Trophoblast cell (in vitro differentiated cells and primary cell): ENCODE measurements at regions not wholly inside any gene's neighbourhood (a gene's known extent, or its start where the extent isn't known, plus 50 kb on each side); places are given as distances from the start of the nearest gene placed in this dataset.

Source experiments
- DNase-seq, 2 donors: peaks; one replicate each; pipeline ENCODE4 v3.0.0-alpha.2; 2016
- H2AFZ ChIP-seq: 2 replicates; pipeline ENCODE4 v1.6.1; 2013; ENCODE audit warnings: low read length, moderate library complexity, mild to moderate bottlenecking; ENCODE audit not compliant: insufficient read depth, poor library complexity
- H2AK5ac ChIP-seq: 2 replicates; pipeline ENCODE4 v1.6.1; 2013; ENCODE audit warnings: mild to moderate bottlenecking, low read length
- H2BK120ac ChIP-seq: 2 replicates; pipeline ENCODE4 v1.6.1; 2013; ENCODE audit warnings: low read length, mild to moderate bottlenecking, moderate library complexity; ENCODE audit not compliant: insufficient read depth, poor library complexity
- H2BK12ac ChIP-seq: 2 replicates; pipeline ENCODE4 v1.6.1; 2013; ENCODE audit warnings: mild to moderate bottlenecking, low read length, moderate library complexity
- H2BK5ac ChIP-seq: 2 replicates; pipeline ENCODE4 v1.6.1; 2013; ENCODE audit warnings: low read length, low read depth, moderate library complexity, mild to moderate bottlenecking; ENCODE audit not compliant: poor library complexity
- H3K14ac ChIP-seq: 2 replicates; pipeline ENCODE4 v1.6.1; 2013; ENCODE audit warnings: mild to moderate bottlenecking, low read length
- H3K18ac ChIP-seq: 2 replicates; pipeline ENCODE4 v1.6.1; 2013; ENCODE audit warnings: mild to moderate bottlenecking, low read length
- H3K23ac ChIP-seq: 2 replicates; pipeline ENCODE4 v1.6.1; 2013; ENCODE audit warnings: low read length
- H3K27ac ChIP-seq: 2 replicates; pipeline ENCODE4 v1.5.1; 2013; ENCODE audit warnings: low read depth, mild to moderate bottlenecking, inconsistent platforms, low read length, moderate library complexity
- H3K27me3 ChIP-seq: 2 replicates; pipeline ENCODE4 v1.6.1; 2013; ENCODE audit warnings: inconsistent platforms, mild to moderate bottlenecking, low read length, moderate library complexity; ENCODE audit not compliant: insufficient read depth
- H3K36me3 ChIP-seq, 2 experiments: 1 replicate in 1 of 2; 2 replicates in 1 of 2; pipeline ENCODE4 v1.6.1; 2013; ENCODE audit warnings: low read length in 2 of 2, mild to moderate bottlenecking in 2 of 2, moderate library complexity in 1 of 2; ENCODE audit not compliant: insufficient read depth in 2 of 2, control insufficient read depth in 1 of 2
- H3K4ac ChIP-seq: 2 replicates; pipeline ENCODE4 v1.6.1; 2013; ENCODE audit warnings: low read depth, mild to moderate bottlenecking, low read length, moderate library complexity
- H3K4me1 ChIP-seq, 2 experiments: 1 replicate in 1 of 2; 2 replicates in 1 of 2; pipeline ENCODE4 v1.6.1; 2013; ENCODE audit warnings: low read length in 2 of 2, mild to moderate bottlenecking in 2 of 2, moderate library complexity in 1 of 2; ENCODE audit not compliant: insufficient read depth in 2 of 2, control insufficient read depth in 1 of 2
- H3K4me2 ChIP-seq: 2 replicates; pipeline ENCODE4 v1.6.1; 2013; ENCODE audit warnings: inconsistent platforms, mild to moderate bottlenecking, low read length, moderate library complexity
- H3K4me3 ChIP-seq: 2 replicates; pipeline ENCODE4 v1.5.1; 2013; ENCODE audit warnings: mild to moderate bottlenecking, low read depth, low read length, inconsistent platforms
- H3K79me1 ChIP-seq: one replicate; pipeline ENCODE4 v1.6.1; 2013; ENCODE audit warnings: low read length
- H3K79me2 ChIP-seq: 2 replicates; pipeline ENCODE4 v1.6.1; 2013; ENCODE audit warnings: low read length, mild to moderate bottlenecking; ENCODE audit not compliant: control insufficient read depth, insufficient read depth, poor library complexity
- H3K9ac ChIP-seq: 2 replicates; pipeline ENCODE4 v1.6.1; 2013; ENCODE audit warnings: mild to moderate bottlenecking, low read length
- H3K9me3 ChIP-seq: 2 replicates; pipeline ENCODE4 v1.6.1; 2013; ENCODE audit warnings: low read depth, mild to moderate bottlenecking, control low read depth, inconsistent platforms, low read length; ENCODE audit not compliant: insufficient read depth
- H4K12ac ChIP-seq: 2 replicates; pipeline ENCODE4 v1.6.1; 2013; ENCODE audit warnings: low read depth, mild to moderate bottlenecking, low read length, moderate library complexity
- H4K8ac ChIP-seq: 2 replicates; pipeline ENCODE4 v1.6.1; 2013; ENCODE audit warnings: low read depth, mild to moderate bottlenecking, low read length, moderate library complexity
- H4K91ac ChIP-seq: one replicate; pipeline ENCODE4 v1.6.1; 2013; ENCODE audit warnings: low read depth, mild to moderate bottlenecking, low read length, moderate library complexity
- WGBS: extraction: QIAGEN DNeasy Blood & Tissue Kit; methylation state at CpG from one replicate; pipeline ENCODE4 v1.1.7; 2013; ENCODE audit warnings: missing lambda C conversion rate; ENCODE audit not compliant: insufficient read length, insufficient coverage; ENCODE audit errors: extremely low coverage; 5-methylcytosine and 5-hydroxymethylcytosine counted together

DNA sequence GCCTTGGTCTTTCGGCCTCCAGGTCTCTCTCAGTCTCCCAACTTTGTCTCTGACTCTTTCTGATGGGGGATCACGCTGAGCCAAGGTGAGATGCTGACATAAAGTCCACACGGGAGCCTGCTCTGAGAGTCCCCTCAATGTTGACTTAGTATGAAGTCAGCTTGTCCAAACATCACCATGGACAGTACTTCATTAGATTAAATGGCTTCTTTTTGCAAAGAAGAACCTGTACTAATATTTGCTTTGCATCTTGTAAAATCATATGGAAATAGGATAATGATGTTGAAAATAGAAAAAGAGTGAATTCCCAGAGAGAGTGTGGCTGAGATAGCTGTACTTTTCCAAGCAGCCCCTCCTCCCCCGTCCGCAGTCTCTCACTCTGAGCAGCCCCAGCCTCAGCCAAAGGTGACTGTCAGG lies 56.7 kb upstream of the SIAH1 start:
- no peak for DNase-seq
- H3K23ac ChIP-seq: no peak overlapping the region

DNA sequence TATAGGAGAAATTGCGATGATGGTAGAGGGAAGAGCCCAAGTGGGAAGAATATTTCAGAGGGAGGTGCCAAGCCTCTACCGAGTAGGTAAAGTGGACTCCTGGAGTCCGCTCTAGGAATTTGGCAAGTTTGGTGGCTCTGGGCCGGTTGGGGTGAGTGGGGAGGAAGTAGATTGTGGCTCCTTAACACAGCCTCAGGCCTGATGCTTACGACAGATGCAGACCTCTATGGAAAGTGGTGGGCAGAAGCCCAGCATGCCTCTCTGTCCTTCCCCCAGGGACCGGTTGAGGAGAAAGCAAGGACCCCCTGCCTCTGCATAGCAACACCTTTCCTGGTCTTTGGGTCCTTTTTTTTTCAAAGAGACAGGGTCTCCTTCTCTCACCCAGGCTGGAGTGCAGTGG lies 55.9 kb upstream of the SIAH1 start:
- H4K8ac ChIP-seq: no peak overlapping the region
- no peak overlapping the region for H3K14ac ChIP-seq
- H2AK5ac ChIP-seq: no peak overlapping the region
- H3K36me3 ChIP-seq: no peaks in the 10 kb centered on the region
- H3K9ac ChIP-seq: no peak overlapping the region
- no peak overlapping the region for H2AFZ ChIP-seq
- no peak overlapping the region for H3K4ac ChIP-seq
- DNase-seq: no peak
- H3K79me1 ChIP-seq: no peaks in the 10 kb centered on the region
- no peak overlapping the region for H3K18ac ChIP-seq
- H3K4me1 ChIP-seq: peaks cover 0 to 2% of the 10 kb centered on the region in 2 experiments
- H3K23ac ChIP-seq: no peak overlapping the region
- no peak overlapping the region for H4K91ac ChIP-seq
- H4K12ac ChIP-seq: no peak overlapping the region
- no peak overlapping the region for H3K4me2 ChIP-seq
- H3K79me2 ChIP-seq: no peaks in the 10 kb centered on the region
- H3K27ac ChIP-seq: no peak overlapping the region
- no peak overlapping the region for H2BK12ac ChIP-seq
- H2BK5ac ChIP-seq: no peak overlapping the region
- no peak overlapping the region for H2BK120ac ChIP-seq
- no peaks in the 10 kb centered on the region for H3K9me3 ChIP-seq
- WGBS: 100% methylated on average over 1 of the region's 6 CpGs
- H3K4me3 ChIP-seq: no peak overlapping the region
- H3K27me3 ChIP-seq: no peaks in the 10 kb centered on the region

More for the DNA sequence above, 56.7 kb upstream of the SIAH1 start:
- Histone ChIP-seq H3K9me3 (no peaks in the 10 kb centered on the region), H4K12ac (no peak overlapping the region), H3K79me2 (no peaks in the 10 kb centered on the region), H3K79me1 (no peaks in the 10 kb centered on the region), H3K4me2 (no peak overlapping the region), H3K14ac (no peak overlapping the region), H3K4me3 (no peak overlapping the region), H3K27me3 (no peaks in the 10 kb centered on the region), H2AK5ac (no peak overlapping the region), H2BK120ac (no peak overlapping the region), H3K18ac (no peak overlapping the region), H2BK12ac (no peak overlapping the region), H3K27ac (no peak overlapping the region), H2BK5ac (no peak overlapping the region), H3K4me1 (peaks cover 0 to 2% of the 10 kb centered on the region in 2 experiments), H3K4ac (no peak overlapping the region), H3K36me3 (no peaks in the 10 kb centered on the region), H4K8ac (no peak overlapping the region), H3K9ac (no peak overlapping the region), H4K91ac (no peak overlapping the region), H2AFZ (no peak overlapping the region)
- no CpG with 5 or more reads among the region's 5 CpGs for WGBS

DNA sequence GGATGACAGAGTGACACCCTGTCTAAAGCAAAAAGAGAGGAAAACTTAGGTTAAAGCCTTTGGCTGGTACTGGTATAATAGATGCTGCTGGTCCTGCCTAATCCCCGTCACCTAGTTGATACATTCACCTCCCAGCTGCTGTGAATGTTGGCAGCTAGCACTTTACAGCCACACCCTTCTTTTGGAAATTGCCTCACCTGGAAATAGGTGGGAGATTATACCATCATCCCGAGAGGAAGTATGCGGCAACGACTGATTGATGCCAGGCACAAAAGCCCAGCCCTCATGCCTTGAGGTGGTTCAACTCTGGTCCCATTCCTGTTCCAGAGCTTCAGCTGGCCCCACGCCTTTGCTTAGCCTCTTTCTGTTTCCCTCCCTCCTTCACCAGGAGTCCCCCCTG lies 53.2 kb upstream of the SIAH1 start:
- Histone ChIP-seq H3K79me2 (no peaks in the 10 kb centered on the region), H2AK5ac (no peak overlapping the region), H3K18ac (no peak overlapping the region), H2AFZ (no peak overlapping the region), H4K12ac (no peak overlapping the region), H2BK12ac (no peak overlapping the region), H3K36me3 (no peaks in the 10 kb centered on the region), H3K14ac (no peak overlapping the region), H4K8ac (no peak overlapping the region), H3K4me3 (no peak overlapping the region), H3K4me2 (no peak overlapping the region), H3K23ac (peak overlapping the region; percentile 45), H2BK5ac (no peak overlapping the region), H3K79me1 (peaks cover 4% of the 10 kb centered on the region), H4K91ac (no peak overlapping the region), H2BK120ac (no peak overlapping the region), H3K9ac (peak overlapping the region; percentile 23), H3K4me1 (no peaks in the 10 kb centered on the region), H3K27me3 (no peaks in the 10 kb centered on the region), H3K9me3 (no peaks in the 10 kb centered on the region), H3K27ac (no peak overlapping the region), H3K4ac (no peak overlapping the region)
- DNase-seq: peak; percentile 26 to 58
- WGBS: no CpG with 5 or more reads among the region's 5 CpGs

DNA sequence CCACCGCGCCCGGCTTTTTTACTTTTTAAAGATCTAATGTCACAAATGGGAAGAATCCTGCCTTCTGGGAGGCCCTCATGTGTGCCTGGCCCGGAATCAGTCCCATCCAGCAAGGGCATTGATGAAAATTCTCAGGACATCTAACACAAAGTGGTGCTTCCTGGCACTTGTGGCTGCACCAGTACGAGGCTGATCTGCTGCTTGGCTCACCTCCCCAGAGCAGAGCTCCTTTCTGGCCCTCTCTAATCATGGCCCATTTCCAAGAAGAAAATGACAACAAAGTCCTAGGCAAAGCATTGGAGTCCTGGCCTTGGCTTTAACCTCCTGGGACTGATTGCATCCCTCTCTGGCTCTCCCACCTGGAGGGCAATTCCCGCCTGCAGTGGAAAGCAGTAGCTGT lies 50.7 kb upstream of the SIAH1 start:
- no peak overlapping the region for H4K8ac ChIP-seq

More for the DNA sequence above, 50.7 kb upstream of the SIAH1 start:
- Histone ChIP-seq H3K27me3 (no peaks in the 10 kb centered on the region), H3K27ac (no peak overlapping the region), H2BK120ac (no peak overlapping the region), H2AFZ (no peak overlapping the region), H3K79me2 (no peaks in the 10 kb centered on the region), H3K4me3 (no peak overlapping the region), H3K9ac (no peak overlapping the region), H3K4me2 (no peak overlapping the region), H3K9me3 (no peaks in the 10 kb centered on the region), H3K36me3 (no peaks in the 10 kb centered on the region), H4K12ac (no peak overlapping the region), H3K18ac (no peak overlapping the region), H2AK5ac (no peak overlapping the region), H3K4me1 (no peaks in the 10 kb centered on the region), H3K14ac (no peak overlapping the region), H3K23ac (no peak overlapping the region), H2BK5ac (no peak overlapping the region), H4K91ac (peak overlapping the region; percentile 41), H3K79me1 (peaks cover 4% of the 10 kb centered on the region), H2BK12ac (no peak overlapping the region), H3K4ac (no peak overlapping the region)
- no CpG with 5 or more reads among the region's 6 CpGs for WGBS
- DNase-seq: no peak
